ENCODE measurements at regions not wholly inside any gene's neighbourhood (a gene's known extent, or its start where the extent isn't known, plus 50 kb on each side); places are given as distances from the start of the nearest gene placed in this dataset.

- DNase-seq (ENCODE audit: low read depth), result no peak
- TF ChIP-seq CTCF (IDR thresholded peaks at IDR 0.05; ENCODE audit: insufficient read depth, low read length), result no peak
- no peak overlapping the region for H3K4me3 ChIP-seq (ENCODE audit: low read depth, low read length)
Measured at GRCh38 chr21:27566521-27566920, 599.6 kb upstream of the ADAMTS5 start.

- DNase-seq (ENCODE audit: low read depth), result no peak
- TF ChIP-seq CTCF (IDR thresholded peaks at IDR 0.05; ENCODE audit: insufficient read depth, low read length), result no peak
- H3K4me3 ChIP-seq (ENCODE audit: low read depth, low read length), result no peak overlapping the region
Measured at GRCh38 chr21:27565364-27565763, 598.5 kb upstream of the ADAMTS5 start.

- peak; percentile 57 for TF ChIP-seq CTCF (IDR thresholded peaks at IDR 0.05; ENCODE audit: insufficient read depth, low read length)
- DNase-seq (ENCODE audit: low read depth), result peak; percentile 71
- H3K4me3 ChIP-seq (ENCODE audit: low read depth, low read length), result no peak overlapping the region
Measured at GRCh38 chr21:27564684-27565301, 597.9 kb upstream of the ADAMTS5 start.

- TF ChIP-seq CTCF (IDR thresholded peaks at IDR 0.05; ENCODE audit: insufficient read depth, low read length), result no peak
Measured at GRCh38 chr21:27562303-27562702, 595.4 kb upstream of the ADAMTS5 start.

GRCh38 chr21:27561116-27561515 lies 594.2 kb upstream of the ADAMTS5 start:
- DNase-seq (ENCODE audit: low read depth), result no peak
- no peak for TF ChIP-seq CTCF (IDR thresholded peaks at IDR 0.05; ENCODE audit: insufficient read depth, low read length)
- no peak overlapping the region for H3K4me3 ChIP-seq (ENCODE audit: low read depth, low read length)

More at GRCh38 chr21:27562303-27562702, 595.4 kb upstream of the ADAMTS5 start:
- H3K4me3 ChIP-seq (ENCODE audit: low read depth, low read length), result no peak overlapping the region
- DNase-seq (ENCODE audit: low read depth), result peak; percentile 47

GRCh38 chr21:27557356-27557755 lies 590.5 kb upstream of the ADAMTS5 start:
- no peak for TF ChIP-seq CTCF (IDR thresholded peaks at IDR 0.05; ENCODE audit: insufficient read depth, low read length)
- H3K4me3 ChIP-seq (ENCODE audit: low read depth, low read length), result no peak overlapping the region
- DNase-seq (ENCODE audit: low read depth), result no peak

GRCh38 chr21:27555996-27556395 lies 589.1 kb upstream of the ADAMTS5 start:
- no peak overlapping the region for H3K4me3 ChIP-seq (ENCODE audit: low read depth, low read length)
- no peak for DNase-seq (ENCODE audit: low read depth)
- TF ChIP-seq CTCF (IDR thresholded peaks at IDR 0.05; ENCODE audit: insufficient read depth, low read length), result no peak
